DMS153 treated with DMSO at 0.1 percent for 48 hours (cell line): ENCODE measurements at regions not wholly inside any gene's neighbourhood (a gene's known extent, or its start where the extent isn't known, plus 50 kb on each side); places are given as distances from the start of the nearest gene placed in this dataset.
"Not testable (repeated sequence)": the region's sequence is repeated elsewhere in the genome, so short reads cannot be mapped to it uniquely, and the experiment has no call there.

Source experiments
- DNase-seq: peaks from one replicate; lab custom pipeline; 2025; ENCODE audit not compliant: unreplicated experiment; lab: John Stamatoyannopoulos, UW

GRCh38 chr5:167936944-167937634, 354.4 kb upstream of the WWC1 start:
- no peak for DNase-seq

- no peak for DNase-seq
Observed at GRCh38 chr5:167937635-167937998, 353.8 kb upstream of the WWC1 start.

GRCh38 chr5:167939686-167940085, 351.8 kb upstream of the WWC1 start:
- DNase-seq = no peak

- DNase-seq = no peak
Observed at GRCh38 chr5:167940911-167941310, 350.5 kb upstream of the WWC1 start.

GRCh38 chr5:167941556-167941955, 349.9 kb upstream of the WWC1 start:
- DNase-seq = not testable (repeated sequence)

GRCh38 chr5:167943343-167943742, 348.1 kb upstream of the WWC1 start:
- no peak for DNase-seq

- no peak for DNase-seq
Observed at GRCh38 chr5:167944121-167944852, 347.2 kb upstream of the WWC1 start.

GRCh38 chr5:167945542-167946384, 345.7 kb upstream of the WWC1 start:
- no peak for DNase-seq

GRCh38 chr5:167947306-167947705, 344.1 kb upstream of the WWC1 start:
- DNase-seq = no peak

- DNase-seq = no peak
Observed at GRCh38 chr5:167948251-167948650, 343.2 kb upstream of the WWC1 start.

GRCh38 chr5:167949435-167949834, 342.0 kb upstream of the WWC1 start:
- DNase-seq = no peak

GRCh38 chr5:167950126-167950721, 341.2 kb upstream of the WWC1 start:
- no peak for DNase-seq

GRCh38 chr5:167951116-167951515, 340.3 kb upstream of the WWC1 start:
- no peak for DNase-seq

- no peak for DNase-seq
Observed at GRCh38 chr5:167952278-167952995, 339.0 kb upstream of the WWC1 start.

- DNase-seq = no peak
Observed at GRCh38 chr5:167953151-167953798, 338.2 kb upstream of the WWC1 start.

- no peak for DNase-seq
Observed at GRCh38 chr5:167961731-167962130, 329.7 kb upstream of the WWC1 start.

GRCh38 chr5:167964529-167964928, 326.9 kb upstream of the WWC1 start:
- no peak for DNase-seq

GRCh38 chr5:167965710-167966109, 325.7 kb upstream of the WWC1 start:
- no peak for DNase-seq

GRCh38 chr5:167966979-167967378, 324.5 kb upstream of the WWC1 start:
- no peak for DNase-seq

GRCh38 chr5:167967494-167968177, 323.8 kb upstream of the WWC1 start:
- no peak for DNase-seq
